ENCODE measurements at regions not wholly inside any gene's neighbourhood (a gene's known extent, or its start where the extent isn't known, plus 50 kb on each side); places are given as distances from the start of the nearest gene placed in this dataset.

DNA sequence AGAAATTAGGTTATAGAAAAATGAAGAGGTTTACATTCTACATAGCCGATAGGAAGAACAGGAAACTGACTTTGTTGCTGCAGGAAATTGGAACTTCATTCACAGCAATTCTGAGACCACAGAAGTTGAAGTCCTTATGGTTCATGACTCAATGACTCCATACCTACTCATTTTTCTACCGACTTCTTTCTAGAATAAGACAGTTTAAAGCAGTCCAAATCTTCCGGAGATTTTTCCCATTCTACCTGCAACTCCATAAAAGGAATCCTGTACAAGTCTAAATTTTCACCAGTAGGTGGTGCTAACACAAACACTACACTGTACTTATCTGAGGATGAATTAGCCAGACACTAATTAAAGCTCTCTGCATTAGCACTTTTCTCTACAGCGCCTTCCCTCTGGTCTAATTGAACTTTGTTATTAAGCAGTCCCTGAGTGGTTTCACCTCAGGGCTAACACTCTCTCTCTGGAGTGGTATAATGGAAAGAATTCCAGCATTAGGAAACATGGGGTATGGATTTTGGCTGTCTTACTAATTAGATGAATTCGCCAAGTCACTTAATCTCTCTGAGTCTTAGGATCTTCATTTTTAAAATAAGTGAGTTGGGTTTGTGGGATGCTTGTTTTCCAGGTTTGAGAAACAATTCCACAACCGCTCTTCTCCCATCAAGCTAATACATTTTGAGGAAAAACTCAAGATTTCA is 167.9 kb downstream of the SMIM20 start:
- Histone ChIP-seq H3K4me1 (ENCODE audit: insufficient read depth, low read length, severe bottlenecking) (no peaks in the 10 kb centered on the region), H4K20me1 (ENCODE audit: insufficient read depth, low read length) (no peaks in the 10 kb centered on the region), H3K27me3 (ENCODE audit: insufficient read depth, low read length) (no peaks in the 10 kb centered on the region), H3K4me3 (ENCODE audit: low read depth, low read length, poor library complexity, severe bottlenecking) (no peak overlapping the region), H2AFZ (ENCODE audit: low read length) (no peak overlapping the region), H3F3A (ENCODE audit: insufficient read depth, low read length) (no peaks in the 10 kb centered on the region), H3K79me2 (ENCODE audit: insufficient read depth, low read length) (no peaks in the 10 kb centered on the region), H3K9me2 (ENCODE audit: low read depth, low read length) (no peaks in the 10 kb centered on the region), H3K36me3 (ENCODE audit: insufficient read depth, low read length) (no peaks in the 10 kb centered on the region; the same call in 1 of the 2 replicates), H3K27ac (ENCODE audit: low read depth, low read length, poor library complexity, severe bottlenecking) (no peak overlapping the region), H3K9ac (ENCODE audit: low read length) (no peak overlapping the region), H3K4me2 (ENCODE audit: low read length) (no peak overlapping the region), H3K9me3 (ENCODE audit: low read length) (no peaks in the 10 kb centered on the region)
- no peak for TF ChIP-seq EZH2 (IDR thresholded peaks at IDR 0.05; ENCODE audit: borderline replicate concordance, low read length)
- TF ChIP-seq, protein P1, sequence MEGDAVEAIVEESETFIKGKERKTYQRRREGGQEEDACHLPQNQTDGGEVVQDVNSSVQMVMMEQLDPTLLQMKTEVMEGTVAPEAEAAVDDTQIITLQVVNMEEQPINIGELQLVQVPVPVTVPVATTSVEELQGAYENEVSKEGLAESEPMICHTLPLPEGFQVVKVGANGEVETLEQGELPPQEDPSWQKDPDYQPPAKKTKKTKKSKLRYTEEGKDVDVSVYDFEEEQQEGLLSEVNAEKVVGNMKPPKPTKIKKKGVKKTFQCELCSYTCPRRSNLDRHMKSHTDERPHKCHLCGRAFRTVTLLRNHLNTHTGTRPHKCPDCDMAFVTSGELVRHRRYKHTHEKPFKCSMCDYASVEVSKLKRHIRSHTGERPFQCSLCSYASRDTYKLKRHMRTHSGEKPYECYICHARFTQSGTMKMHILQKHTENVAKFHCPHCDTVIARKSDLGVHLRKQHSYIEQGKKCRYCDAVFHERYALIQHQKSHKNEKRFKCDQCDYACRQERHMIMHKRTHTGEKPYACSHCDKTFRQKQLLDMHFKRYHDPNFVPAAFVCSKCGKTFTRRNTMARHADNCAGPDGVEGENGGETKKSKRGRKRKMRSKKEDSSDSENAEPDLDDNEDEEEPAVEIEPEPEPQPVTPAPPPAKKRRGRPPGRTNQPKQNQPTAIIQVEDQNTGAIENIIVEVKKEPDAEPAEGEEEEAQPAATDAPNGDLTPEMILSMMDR (IDR thresholded peaks at IDR 0.05; ENCODE audit: low read length): peak; percentile 51

DNA sequence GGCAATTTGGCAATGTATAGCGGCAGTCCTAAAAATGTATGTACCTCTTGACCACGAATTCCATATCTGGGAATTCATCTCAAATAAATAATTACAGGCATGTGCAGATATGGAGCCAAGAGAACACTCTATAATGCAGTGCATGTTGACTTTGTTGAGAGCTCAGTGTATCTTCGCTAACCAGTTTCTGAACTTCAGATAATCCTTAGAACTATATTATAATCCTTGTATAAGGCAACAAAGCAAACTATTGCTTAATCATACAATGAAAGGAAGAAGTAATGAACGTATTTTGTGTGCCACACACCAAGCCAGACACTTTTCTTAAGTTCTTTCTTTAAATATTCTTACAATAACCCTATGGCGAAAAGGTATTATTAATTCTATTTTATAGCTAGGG is 168.5 kb downstream of the SMIM20 start:
- Histone ChIP-seq H3K9me2 (ENCODE audit: low read depth, low read length) (no peaks in the 10 kb centered on the region), H3K9me3 (ENCODE audit: low read length) (no peaks in the 10 kb centered on the region), H3K79me2 (ENCODE audit: insufficient read depth, low read length) (no peaks in the 10 kb centered on the region), H3K27ac (ENCODE audit: low read depth, low read length, poor library complexity, severe bottlenecking) (no peak overlapping the region), H3K36me3 (ENCODE audit: insufficient read depth, low read length) (no peaks in the 10 kb centered on the region), H3K27me3 (ENCODE audit: insufficient read depth, low read length) (no peaks in the 10 kb centered on the region), H3K4me1 (ENCODE audit: insufficient read depth, low read length, severe bottlenecking) (no peaks in the 10 kb centered on the region), H2AFZ (ENCODE audit: low read length) (no peak overlapping the region), H3K9ac (ENCODE audit: low read length) (no peak overlapping the region), H3K4me3 (ENCODE audit: low read depth, low read length, poor library complexity, severe bottlenecking) (no peak overlapping the region), H4K20me1 (ENCODE audit: insufficient read depth, low read length) (no peaks in the 10 kb centered on the region), H3F3A (ENCODE audit: insufficient read depth, low read length) (no peaks in the 10 kb centered on the region), H3K4me2 (ENCODE audit: low read length) (no peak overlapping the region)
- TF ChIP-seq, protein P1 (IDR thresholded peaks at IDR 0.05; ENCODE audit: low read length): no peak
- TF ChIP-seq EZH2 (IDR thresholded peaks at IDR 0.05; ENCODE audit: borderline replicate concordance, low read length): no peak

DNA sequence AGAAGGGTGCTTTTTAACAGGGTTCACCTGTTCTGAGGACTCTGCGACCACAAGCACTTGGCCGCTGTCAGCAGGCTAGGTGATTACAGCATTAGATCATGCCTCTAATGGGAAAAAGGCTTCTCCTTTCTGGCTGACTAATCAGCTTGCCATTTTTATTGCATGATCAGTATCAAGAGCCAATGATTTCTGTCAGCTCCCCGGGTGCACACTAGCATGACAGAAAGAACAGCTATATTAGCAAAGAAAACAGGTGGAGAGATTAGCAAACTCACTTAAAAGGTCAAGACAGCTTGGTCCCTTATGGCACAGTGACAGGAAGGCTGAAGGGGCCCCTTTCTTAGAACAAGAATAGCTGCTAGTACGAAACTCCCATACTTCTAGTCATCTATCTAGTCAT is 170.0 kb downstream of the SMIM20 start:
- Histone ChIP-seq H3K27ac (ENCODE audit: low read depth, low read length, poor library complexity, severe bottlenecking) (no peak overlapping the region), H3K4me1 (ENCODE audit: insufficient read depth, low read length, severe bottlenecking) (no peaks in the 10 kb centered on the region)

More for the DNA sequence above, 170.0 kb downstream of the SMIM20 start:
- H3K9me2 ChIP-seq (ENCODE audit: low read depth, low read length): no peaks in the 10 kb centered on the region
- no peaks in the 10 kb centered on the region for H3K36me3 ChIP-seq (ENCODE audit: insufficient read depth, low read length)
- no peak overlapping the region for H3K9ac ChIP-seq (ENCODE audit: low read length)
- no peaks in the 10 kb centered on the region for H3K79me2 ChIP-seq (ENCODE audit: insufficient read depth, low read length)
- H4K20me1 ChIP-seq (ENCODE audit: insufficient read depth, low read length): no peaks in the 10 kb centered on the region
- no peak overlapping the region for H3K4me3 ChIP-seq (ENCODE audit: low read depth, low read length, poor library complexity, severe bottlenecking)
- H2AFZ ChIP-seq (ENCODE audit: low read length): no peak overlapping the region
- H3F3A ChIP-seq (ENCODE audit: insufficient read depth, low read length): no peaks in the 10 kb centered on the region
- no peak overlapping the region for H3K4me2 ChIP-seq (ENCODE audit: low read length)
- H3K27me3 ChIP-seq (ENCODE audit: insufficient read depth, low read length): no peaks in the 10 kb centered on the region
- no peaks in the 10 kb centered on the region for H3K9me3 ChIP-seq (ENCODE audit: low read length)
- TF ChIP-seq, protein P1 (IDR thresholded peaks at IDR 0.05; ENCODE audit: low read length): no peak
- TF ChIP-seq EZH2 (IDR thresholded peaks at IDR 0.05; ENCODE audit: borderline replicate concordance, low read length): no peak

All from OCI-LY1 (cell line).